Breast epithelium (tissue), 4 donors: ENCODE measurements at regions not wholly inside any gene's neighbourhood (a gene's known extent, or its start where the extent isn't known, plus 50 kb on each side); places are given as distances from the start of the nearest gene placed in this dataset.

ENCODE experiments used
- DNase-seq, 2 donors: peaks; one replicate each; pipeline ENCODE4 v3.0.0-alpha.2; 2019; ENCODE audit warnings: low spot score in 2 of 2
- H3K27ac ChIP-seq, 2 donors: fragments of 200-600 bp; sonication (generic) in 1 of 2; one replicate each; pipeline ENCODE4 v1.5.1; 2016 to 2019; ENCODE audit warnings: mild to moderate bottlenecking in 1 of 2
- H3K27me3 ChIP-seq, 2 donors: fragments of 200-600 bp; sonication (generic) in 1 of 2; one replicate each; pipeline versions ENCODE4 v1.5.1 to v1.6.0; 2017 to 2019; ENCODE audit warnings: control low read depth in 1 of 2, mild to moderate bottlenecking in 1 of 2
- H3K36me3 ChIP-seq: fragments of 200-600 bp; one replicate; pipeline ENCODE4 v1.5.1; 2019
- H3K4me1 ChIP-seq, 2 donors: fragments of 200-600 bp; sonication (generic); one replicate each; pipeline ENCODE4 v1.5.1; 2016 to 2019; ENCODE audit warnings: control low read depth in 1 of 2
- H3K4me3 ChIP-seq, 3 donors: fragments of 200-600 bp; sonication (generic); 1 replicate in 2 of 3; 2 replicates in 1 of 3; pipeline ENCODE4 v1.5.1; 2016 to 2019; ENCODE audit warnings: mild to moderate bottlenecking in 3 of 3, moderate library complexity in 2 of 3
- H3K9me3 ChIP-seq, 2 donors: fragments of 200-600 bp; sonication (generic) in 1 of 2; one replicate each; pipeline ENCODE4 v1.5.1; 2016 to 2019; ENCODE audit warnings: control low read depth in 1 of 2
- POLR2A ChIP-seq: fragments of 450-650 bp; IDR thresholded peaks from one replicate; pipeline ENCODE4 v1.6.1; 2016; ENCODE audit warnings: antibody characterized with exemption, mild to moderate bottlenecking, moderate library complexity
- POLR2AphosphoS5 ChIP-seq, 3 donors: sonication (generic); formaldehyde crosslinking; IDR thresholded peaks; one replicate each; pipeline ENCODE4 v1.6.1; 2017; ENCODE audit warnings: antibody characterized with exemption in 3 of 3
- intact Hi-C: fragments of 100-400 bp; cut with DNase I; formaldehyde crosslinking; loops from one replicate; pipeline ENCODE4 v1.15.1; 2023; ENCODE audit warnings: low total_unique reads
- TF ChIP-seq, protein P1 (sequence below), 3 donors: fragments of 450-650 bp; IDR thresholded peaks; one replicate each; pipeline ENCODE4 v1.5.1; 2016 to 2017; ENCODE audit warnings: antibody characterized with exemption in 3 of 3, mild to moderate bottlenecking in 3 of 3, moderate library complexity in 3 of 3

DNA sequence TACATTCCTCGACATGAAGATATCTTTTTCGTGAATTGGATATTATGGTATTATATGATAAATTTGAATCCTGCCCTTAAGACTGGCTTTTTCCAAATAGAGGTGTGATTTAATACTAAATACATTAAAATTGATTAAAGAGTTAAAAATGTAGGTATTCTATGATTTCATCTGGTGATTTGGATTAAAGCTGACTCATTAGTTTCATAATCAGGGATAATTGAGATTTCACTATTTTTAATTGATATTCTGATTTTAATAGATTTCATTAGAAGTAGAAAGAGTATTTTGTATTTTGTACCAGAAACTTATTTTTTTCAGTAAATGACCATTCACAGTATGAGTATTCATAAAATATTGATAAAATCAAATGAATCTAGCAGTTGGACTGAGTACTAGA is 524.1 kb downstream of the PLCL1 start:
- no peak for TF ChIP-seq POLR2AphosphoS5 (IDR thresholded peaks at IDR 0.05)
- TF ChIP-seq, protein P1, sequence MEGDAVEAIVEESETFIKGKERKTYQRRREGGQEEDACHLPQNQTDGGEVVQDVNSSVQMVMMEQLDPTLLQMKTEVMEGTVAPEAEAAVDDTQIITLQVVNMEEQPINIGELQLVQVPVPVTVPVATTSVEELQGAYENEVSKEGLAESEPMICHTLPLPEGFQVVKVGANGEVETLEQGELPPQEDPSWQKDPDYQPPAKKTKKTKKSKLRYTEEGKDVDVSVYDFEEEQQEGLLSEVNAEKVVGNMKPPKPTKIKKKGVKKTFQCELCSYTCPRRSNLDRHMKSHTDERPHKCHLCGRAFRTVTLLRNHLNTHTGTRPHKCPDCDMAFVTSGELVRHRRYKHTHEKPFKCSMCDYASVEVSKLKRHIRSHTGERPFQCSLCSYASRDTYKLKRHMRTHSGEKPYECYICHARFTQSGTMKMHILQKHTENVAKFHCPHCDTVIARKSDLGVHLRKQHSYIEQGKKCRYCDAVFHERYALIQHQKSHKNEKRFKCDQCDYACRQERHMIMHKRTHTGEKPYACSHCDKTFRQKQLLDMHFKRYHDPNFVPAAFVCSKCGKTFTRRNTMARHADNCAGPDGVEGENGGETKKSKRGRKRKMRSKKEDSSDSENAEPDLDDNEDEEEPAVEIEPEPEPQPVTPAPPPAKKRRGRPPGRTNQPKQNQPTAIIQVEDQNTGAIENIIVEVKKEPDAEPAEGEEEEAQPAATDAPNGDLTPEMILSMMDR (IDR thresholded peaks at IDR 0.05), result no peak
- no peak for TF ChIP-seq POLR2A

DNA sequence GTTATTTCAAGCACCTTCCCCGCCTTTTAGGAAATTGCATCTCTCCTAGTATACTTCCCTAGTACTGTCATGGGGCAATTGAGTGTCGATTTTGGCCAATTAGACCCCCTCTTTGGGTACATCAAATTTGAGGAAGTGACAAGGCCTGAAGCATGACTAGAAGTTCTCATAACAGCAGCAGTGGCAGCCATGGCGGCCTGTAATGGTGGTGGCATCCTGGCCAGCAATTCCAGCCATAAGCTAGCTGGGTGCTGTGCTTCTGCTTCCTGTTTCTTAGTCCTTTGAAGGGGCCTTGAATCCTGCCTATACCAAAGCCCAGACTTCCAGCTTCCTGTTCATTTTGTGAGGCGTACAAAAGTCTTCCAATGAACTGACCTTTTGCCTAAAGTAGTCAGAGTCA is 523.1 kb downstream of the PLCL1 start:
- DNase-seq, result no peak
- no peaks in the 10 kb centered on the region for H3K36me3 ChIP-seq
- no peaks in the 10 kb centered on the region for H3K27me3 ChIP-seq
- no peak overlapping the region for H3K4me3 ChIP-seq
- no peaks in the 10 kb centered on the region for H3K4me1 ChIP-seq
- no peak overlapping the region for H3K27ac ChIP-seq
- intact Hi-C loops, result no loop called here
- no peak for TF ChIP-seq POLR2AphosphoS5 (IDR thresholded peaks at IDR 0.05)
- TF ChIP-seq, protein P1 (IDR thresholded peaks at IDR 0.05), result no peak
- TF ChIP-seq POLR2A, result no peak
- H3K9me3 ChIP-seq, result no peaks in the 10 kb centered on the region

More for the DNA sequence above, 524.1 kb downstream of the PLCL1 start:
- no peak for DNase-seq
- no peak overlapping the region for H3K27ac ChIP-seq
- no peaks in the 10 kb centered on the region for H3K36me3 ChIP-seq
- H3K4me3 ChIP-seq, result no peak overlapping the region
- intact Hi-C loops, result no loop called here
- no peaks in the 10 kb centered on the region for H3K27me3 ChIP-seq
- no peaks in the 10 kb centered on the region for H3K4me1 ChIP-seq
- no peaks in the 10 kb centered on the region for H3K9me3 ChIP-seq

DNA sequence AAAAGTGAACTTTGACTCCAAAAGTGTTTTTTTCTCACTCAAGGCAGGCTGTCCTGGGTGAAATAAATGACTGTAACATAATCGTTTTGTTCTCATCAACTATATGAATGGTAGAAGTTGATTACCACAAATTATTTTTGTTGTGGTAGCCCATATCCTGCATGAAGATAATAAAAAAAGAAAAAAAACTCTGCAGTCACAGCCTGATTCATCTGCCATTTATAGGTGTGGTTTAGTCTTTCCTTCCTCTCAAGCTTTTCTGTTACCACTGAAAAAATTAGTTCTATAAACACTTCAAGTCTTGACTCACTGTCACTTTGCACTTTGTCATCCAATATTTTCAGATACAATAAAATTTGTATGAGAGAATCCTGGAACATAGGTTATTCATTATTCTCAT is 522.0 kb downstream of the PLCL1 start:
- intact Hi-C loops, result no loop called here
- Histone ChIP-seq H3K4me1 (no peaks in the 10 kb centered on the region), H3K4me3 (no peak overlapping the region), H3K36me3 (no peaks in the 10 kb centered on the region), H3K27ac (no peak overlapping the region), H3K9me3 (no peaks in the 10 kb centered on the region), H3K27me3 (no peaks in the 10 kb centered on the region)
- DNase-seq, result no peak
- TF ChIP-seq POLR2A, result no peak
- TF ChIP-seq, protein P1 (IDR thresholded peaks at IDR 0.05), result no peak
- TF ChIP-seq POLR2AphosphoS5 (IDR thresholded peaks at IDR 0.05), result no peak

DNA sequence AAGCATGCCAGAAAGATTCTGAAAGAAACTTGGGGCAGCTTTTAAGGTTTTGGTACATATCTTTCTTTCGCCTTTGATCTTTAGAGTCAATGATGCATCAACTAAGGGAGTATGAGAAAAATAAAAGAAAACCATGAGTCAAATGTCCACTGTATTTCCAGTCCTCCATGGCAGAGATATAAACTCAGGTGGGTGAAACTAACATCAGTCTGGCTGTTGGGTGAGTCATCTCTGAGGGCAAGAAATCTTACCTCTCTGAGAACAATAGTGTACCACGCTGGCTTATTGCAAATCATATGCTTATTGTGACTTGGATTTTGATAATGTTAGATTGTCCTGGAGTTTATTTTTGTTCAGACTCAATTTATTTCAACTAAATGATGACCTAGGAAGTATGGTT is 521.0 kb downstream of the PLCL1 start:
- Histone ChIP-seq H3K9me3 (no peaks in the 10 kb centered on the region), H3K27me3 (no peaks in the 10 kb centered on the region), H3K4me1 (no peaks in the 10 kb centered on the region), H3K36me3 (no peaks in the 10 kb centered on the region), H3K27ac (no peak overlapping the region), H3K4me3 (no peak overlapping the region)
- intact Hi-C loops, result no loop called here
- TF ChIP-seq, protein P1 (IDR thresholded peaks at IDR 0.05), result no peak
- TF ChIP-seq POLR2A (no peak), POLR2AphosphoS5 (IDR thresholded peaks at IDR 0.05) (no peak)
- DNase-seq, result no peak

DNA sequence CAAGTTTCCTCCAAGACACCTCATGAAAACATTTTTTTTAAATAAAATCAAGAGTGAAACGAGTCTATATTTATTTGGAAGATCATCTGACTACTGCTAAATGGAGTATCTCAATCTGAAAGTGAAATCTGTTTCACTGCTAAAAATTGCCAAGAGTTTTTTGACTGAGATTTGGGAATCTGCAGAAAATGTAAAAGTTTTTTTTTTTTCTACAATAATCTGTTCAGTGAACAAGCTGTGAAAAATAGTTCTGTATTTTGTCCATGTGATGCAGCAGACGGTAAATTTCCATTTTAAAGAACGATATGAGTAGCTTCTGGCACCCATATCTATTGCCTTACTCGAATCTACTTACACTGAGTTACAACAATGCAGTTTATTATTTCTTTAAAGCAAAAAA is 519.7 kb downstream of the PLCL1 start:
- no peaks in the 10 kb centered on the region for H3K4me1 ChIP-seq
- intact Hi-C loops, result no loop called here
- H3K27me3 ChIP-seq, result no peaks in the 10 kb centered on the region
- H3K36me3 ChIP-seq, result no peaks in the 10 kb centered on the region
- H3K27ac ChIP-seq, result no peak overlapping the region
- H3K4me3 ChIP-seq, result no peak overlapping the region
- no peak for DNase-seq
- no peaks in the 10 kb centered on the region for H3K9me3 ChIP-seq
- no peak for TF ChIP-seq POLR2AphosphoS5 (IDR thresholded peaks at IDR 0.05)

DNA sequence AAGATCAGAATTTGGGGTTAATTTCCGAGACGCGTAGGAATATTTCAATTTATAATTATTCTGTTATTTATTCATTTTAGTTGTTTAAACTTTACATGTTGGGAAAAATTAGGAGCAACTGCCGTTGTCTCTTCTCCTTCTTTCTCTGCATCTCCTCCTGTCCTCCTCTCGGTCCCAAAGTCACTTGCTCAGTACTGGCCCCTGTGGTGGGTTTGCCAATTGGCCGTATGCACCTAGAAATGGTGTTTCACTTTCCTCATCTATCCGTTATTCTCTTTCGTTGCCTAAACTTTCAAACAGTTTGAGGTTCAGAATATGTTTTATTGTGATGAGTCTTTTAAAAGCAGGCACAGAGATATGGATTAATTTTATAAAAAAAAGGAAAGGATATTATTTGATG is 517.9 kb downstream of the PLCL1 start:
- H3K36me3 ChIP-seq, result no peaks in the 10 kb centered on the region
- no peak for TF ChIP-seq POLR2AphosphoS5 (IDR thresholded peaks at IDR 0.05)
- TF ChIP-seq, protein P1 (IDR thresholded peaks at IDR 0.05), result no peak
- no peak for TF ChIP-seq POLR2A
- intact Hi-C loops, result no loop called here
- H3K9me3 ChIP-seq, result no peaks in the 10 kb centered on the region
- H3K4me3 ChIP-seq, result no peak overlapping the region
- H3K27me3 ChIP-seq, result no peaks in the 10 kb centered on the region
- DNase-seq, result no peak
- H3K4me1 ChIP-seq, result no peaks in the 10 kb centered on the region
- H3K27ac ChIP-seq, result no peak overlapping the region
